HL-60 (cell line): ENCODE measurements at regions not wholly inside any gene's neighbourhood (a gene's known extent, or its start where the extent isn't known, plus 50 kb on each side); places are given as distances from the start of the nearest gene placed in this dataset.

Source experiments
- DNase-seq, 2 experiments: peaks; one replicate each; pipeline ENCODE4 v3.0.0-alpha.2; 2010 to 2020; ENCODE audit warnings: low read depth in 1 of 2, low spot score in 1 of 2
- H3K27ac ChIP-seq: fragments of 250-450 bp; sonication (Bioruptor Pico); replicated peaks from 2 replicates; pipeline ENCODE4 v1.5.1; 2020; ENCODE audit warnings: mild to moderate bottlenecking, moderate library complexity
- H3K27me3 ChIP-seq: fragments of 250-450 bp; sonication (Bioruptor Pico); 2 replicates; pipeline ENCODE4 v1.5.1; 2021; ENCODE audit warnings: mild to moderate bottlenecking, moderate library complexity; ENCODE audit not compliant: insufficient read depth, poor library complexity, severe bottlenecking
- H3K4me3 ChIP-seq: replicated peaks from 2 replicates; pipeline ENCODE4 v1.5.1; 2011; ENCODE audit warnings: mild to moderate bottlenecking, control low read depth, low read length; ENCODE audit not compliant: insufficient read depth
- CTCF ChIP-seq: IDR thresholded peaks from one replicate; pipeline ENCODE4 v1.5.1; 2011; ENCODE audit warnings: low read length, control low read depth, inconsistent platforms; ENCODE audit not compliant: insufficient read depth
- GABPA ChIP-seq: IDR thresholded peaks from 2 replicates; pipeline ENCODE4 v1.6.1; 2012; ENCODE audit warnings: low read depth
- POLR2AphosphoS5 ChIP-seq: IDR thresholded peaks from 2 replicates; pipeline ENCODE4 v1.6.1; 2012; ENCODE audit warnings: low read depth
- SPI1 ChIP-seq: IDR thresholded peaks from 2 replicates; pipeline ENCODE4 v1.6.1; 2012; ENCODE audit warnings: low read depth, mild to moderate bottlenecking, borderline replicate concordance
- TF ChIP-seq, protein P1 (sequence below): IDR thresholded peaks from 2 replicates; pipeline ENCODE4 v1.6.1; 2012; ENCODE audit warnings: low read depth; ENCODE audit not compliant: insufficient replicate concordance

DNA sequence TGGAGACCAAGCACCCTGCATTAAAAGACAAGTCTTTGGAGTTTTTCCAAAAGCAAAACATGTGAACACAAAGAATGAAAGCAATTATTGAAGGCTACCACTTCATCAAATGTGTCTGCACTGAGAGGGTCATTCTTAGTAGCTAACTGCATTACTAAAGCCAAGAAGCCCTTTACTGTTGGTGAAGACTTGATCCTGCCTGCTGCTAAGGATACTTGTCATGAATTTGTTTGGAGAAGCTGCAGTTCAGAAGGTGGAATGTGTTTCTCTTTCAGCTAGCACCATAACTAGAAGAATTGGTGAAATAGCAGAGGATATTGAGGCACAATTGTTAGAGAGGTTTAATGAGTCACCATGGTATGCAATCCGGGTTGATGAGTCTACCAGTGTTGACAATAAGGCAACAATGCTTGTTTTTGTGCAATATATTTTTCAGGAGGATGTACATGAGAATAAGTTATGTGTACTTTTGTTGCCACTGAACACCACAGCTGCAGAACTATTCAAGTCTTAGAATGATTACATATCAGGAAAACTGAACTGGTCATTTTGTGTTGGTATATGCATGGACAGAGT lies 457.3 kb upstream of the ISX start:
- H3K27me3 ChIP-seq = no peaks in the 10 kb centered on the region
- no peak overlapping the region for H3K4me3 ChIP-seq
- no peak for DNase-seq
- no peak overlapping the region for H3K27ac ChIP-seq
- TF ChIP-seq CTCF (no peak), SPI1 (no peak), GABPA (no peak), POLR2AphosphoS5 (no peak)
- TF ChIP-seq, protein P1, sequence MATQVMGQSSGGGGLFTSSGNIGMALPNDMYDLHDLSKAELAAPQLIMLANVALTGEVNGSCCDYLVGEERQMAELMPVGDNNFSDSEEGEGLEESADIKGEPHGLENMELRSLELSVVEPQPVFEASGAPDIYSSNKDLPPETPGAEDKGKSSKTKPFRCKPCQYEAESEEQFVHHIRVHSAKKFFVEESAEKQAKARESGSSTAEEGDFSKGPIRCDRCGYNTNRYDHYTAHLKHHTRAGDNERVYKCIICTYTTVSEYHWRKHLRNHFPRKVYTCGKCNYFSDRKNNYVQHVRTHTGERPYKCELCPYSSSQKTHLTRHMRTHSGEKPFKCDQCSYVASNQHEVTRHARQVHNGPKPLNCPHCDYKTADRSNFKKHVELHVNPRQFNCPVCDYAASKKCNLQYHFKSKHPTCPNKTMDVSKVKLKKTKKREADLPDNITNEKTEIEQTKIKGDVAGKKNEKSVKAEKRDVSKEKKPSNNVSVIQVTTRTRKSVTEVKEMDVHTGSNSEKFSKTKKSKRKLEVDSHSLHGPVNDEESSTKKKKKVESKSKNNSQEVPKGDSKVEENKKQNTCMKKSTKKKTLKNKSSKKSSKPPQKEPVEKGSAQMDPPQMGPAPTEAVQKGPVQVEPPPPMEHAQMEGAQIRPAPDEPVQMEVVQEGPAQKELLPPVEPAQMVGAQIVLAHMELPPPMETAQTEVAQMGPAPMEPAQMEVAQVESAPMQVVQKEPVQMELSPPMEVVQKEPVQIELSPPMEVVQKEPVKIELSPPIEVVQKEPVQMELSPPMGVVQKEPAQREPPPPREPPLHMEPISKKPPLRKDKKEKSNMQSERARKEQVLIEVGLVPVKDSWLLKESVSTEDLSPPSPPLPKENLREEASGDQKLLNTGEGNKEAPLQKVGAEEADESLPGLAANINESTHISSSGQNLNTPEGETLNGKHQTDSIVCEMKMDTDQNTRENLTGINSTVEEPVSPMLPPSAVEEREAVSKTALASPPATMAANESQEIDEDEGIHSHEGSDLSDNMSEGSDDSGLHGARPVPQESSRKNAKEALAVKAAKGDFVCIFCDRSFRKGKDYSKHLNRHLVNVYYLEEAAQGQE = no peak

GRCh38 chr22:34609646-34610045 lies 456.3 kb upstream of the ISX start:
- TF ChIP-seq CTCF (no peak), POLR2AphosphoS5 (no peak), SPI1 (no peak), GABPA (no peak)
- TF ChIP-seq, protein P1 = no peak
- H3K4me3 ChIP-seq = no peak overlapping the region
- no peaks in the 10 kb centered on the region for H3K27me3 ChIP-seq
- no peak overlapping the region for H3K27ac ChIP-seq
- DNase-seq = no peak

DNA sequence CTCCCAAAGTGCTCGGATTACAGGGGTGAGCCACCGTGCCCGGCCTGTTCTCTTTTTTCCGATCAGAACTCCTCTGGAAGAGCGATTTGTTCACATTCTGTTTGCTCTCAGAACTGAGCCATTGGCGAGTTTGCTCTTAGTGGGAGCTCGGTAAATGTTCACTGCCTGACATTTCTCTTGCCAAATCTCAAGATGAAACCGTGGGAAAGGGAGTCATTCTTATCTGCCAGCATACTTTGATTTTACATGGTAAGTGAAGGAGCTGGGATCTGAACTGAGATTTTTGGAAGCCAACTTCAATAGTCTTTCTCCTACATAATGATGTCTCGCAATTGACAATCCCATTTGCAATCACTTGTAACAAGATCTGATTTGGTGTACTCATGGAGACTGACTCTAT lies 445.8 kb upstream of the ISX start:
- TF ChIP-seq POLR2AphosphoS5 (no peak), CTCF (no peak), GABPA (no peak), SPI1 (no peak)
- TF ChIP-seq, protein P1 = no peak
- no peak for DNase-seq
- H3K4me3 ChIP-seq = no peak overlapping the region
- H3K27me3 ChIP-seq = no peaks in the 10 kb centered on the region
- no peak overlapping the region for H3K27ac ChIP-seq
